PC-9 (cell line): ENCODE measurements at regions not wholly inside any gene's neighbourhood (a gene's known extent, or its start where the extent isn't known, plus 50 kb on each side); places are given as distances from the start of the nearest gene placed in this dataset.

ENCODE experiments used
- EZH2 ChIP-seq: fragments of 200-600 bp; sonication (generic); IDR thresholded peaks from 2 replicates; pipeline ENCODE4 v1.8.0; 2017; ENCODE audit warnings: antibody characterized with exemption, low read depth
- TF ChIP-seq, protein P1 (sequence below): fragments of 200-600 bp; sonication (generic); conservative IDR thresholded peaks from 2 replicates; pipeline ENCODE4 v1.6.1; 2017; ENCODE audit warnings: mixed run types, antibody characterized with exemption, mild to moderate bottlenecking, moderate library complexity

DNA sequence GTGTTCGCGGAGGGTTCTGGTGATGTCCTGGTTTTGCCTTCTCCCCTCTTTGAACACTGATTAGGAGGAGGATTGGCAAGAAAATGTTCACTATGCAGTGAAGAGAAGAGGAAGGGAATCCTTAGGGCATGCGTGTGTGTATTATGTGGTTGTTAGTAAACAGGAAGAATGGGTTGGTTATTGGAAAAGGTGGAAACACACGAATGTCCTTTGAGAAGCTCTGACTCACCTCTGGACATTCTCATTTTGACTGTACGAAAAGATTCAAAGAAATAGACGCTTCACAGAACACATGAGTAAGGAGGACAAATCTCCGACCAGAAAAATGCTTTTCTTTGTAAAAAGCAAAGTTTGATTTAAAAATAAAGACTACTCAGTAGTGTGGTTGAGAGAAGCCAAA is 188.8 kb upstream of the PRICKLE2 start:
- TF ChIP-seq, protein P1, sequence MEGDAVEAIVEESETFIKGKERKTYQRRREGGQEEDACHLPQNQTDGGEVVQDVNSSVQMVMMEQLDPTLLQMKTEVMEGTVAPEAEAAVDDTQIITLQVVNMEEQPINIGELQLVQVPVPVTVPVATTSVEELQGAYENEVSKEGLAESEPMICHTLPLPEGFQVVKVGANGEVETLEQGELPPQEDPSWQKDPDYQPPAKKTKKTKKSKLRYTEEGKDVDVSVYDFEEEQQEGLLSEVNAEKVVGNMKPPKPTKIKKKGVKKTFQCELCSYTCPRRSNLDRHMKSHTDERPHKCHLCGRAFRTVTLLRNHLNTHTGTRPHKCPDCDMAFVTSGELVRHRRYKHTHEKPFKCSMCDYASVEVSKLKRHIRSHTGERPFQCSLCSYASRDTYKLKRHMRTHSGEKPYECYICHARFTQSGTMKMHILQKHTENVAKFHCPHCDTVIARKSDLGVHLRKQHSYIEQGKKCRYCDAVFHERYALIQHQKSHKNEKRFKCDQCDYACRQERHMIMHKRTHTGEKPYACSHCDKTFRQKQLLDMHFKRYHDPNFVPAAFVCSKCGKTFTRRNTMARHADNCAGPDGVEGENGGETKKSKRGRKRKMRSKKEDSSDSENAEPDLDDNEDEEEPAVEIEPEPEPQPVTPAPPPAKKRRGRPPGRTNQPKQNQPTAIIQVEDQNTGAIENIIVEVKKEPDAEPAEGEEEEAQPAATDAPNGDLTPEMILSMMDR: no peak
- no peak for TF ChIP-seq EZH2
